HEK293 (cell line): ENCODE measurements at regions not wholly inside any gene's neighbourhood (a gene's known extent, or its start where the extent isn't known, plus 50 kb on each side); places are given as distances from the start of the nearest gene placed in this dataset.

Experiments used
- CTCF ChIA-PET: fragments of 350-600 bp; formaldehyde crosslinking; extraction: SDS; loops from one replicate; lab custom pipeline; 2021; ENCODE audit warnings: antibody characterized with exemption; lab: Yijun Ruan, JAX
- POLR2A ChIA-PET: fragments of 300-600 bp; formaldehyde crosslinking; extraction: SDS; loops from one replicate; lab custom pipeline; 2020; ENCODE audit warnings: antibody characterized with exemption, inconsistent platforms; lab: Yijun Ruan, JAX
- H3K27ac ChIP-seq: fragments of 200-500 bp; sonication (Bioruptor generic); 2 replicates; pipeline ENCODE4 v1.5.1; 2014; ENCODE audit warnings: low read depth, low read length, control low read depth, inconsistent platforms; ENCODE audit errors: extremely low read depth
- H3K36me3 ChIP-seq, 2 experiments: fragments of 200-500 bp in 1 of 2; sonication (Bioruptor generic) in 1 of 2; 1 replicate in 1 of 2; 2 replicates in 1 of 2; pipeline ENCODE4 v1.5.1; 2014 to 2017; ENCODE audit warnings: inconsistent platforms in 2 of 2, low read length in 2 of 2; ENCODE audit not compliant: control insufficient read depth in 2 of 2, insufficient read depth in 1 of 2
- H3K4me1 ChIP-seq: fragments of 200-500 bp; sonication (Bioruptor generic); 2 replicates; pipeline ENCODE4 v1.5.1; 2014; ENCODE audit warnings: mild to moderate bottlenecking, low read length, inconsistent platforms; ENCODE audit not compliant: control insufficient read depth, insufficient read depth
- H3K4me3 ChIP-seq: 2 replicates; pipeline ENCODE4 v1.5.1; 2011; ENCODE audit warnings: low read depth, mild to moderate bottlenecking, control low read depth, low read length, moderate library complexity
- H3K9me3 ChIP-seq: fragments of 200-500 bp; sonication (Bioruptor generic); 2 replicates; pipeline ENCODE4 v1.5.1; 2014; ENCODE audit warnings: low read depth, low read length, inconsistent platforms; ENCODE audit not compliant: control insufficient read depth, insufficient read depth
- BCL11B ChIP-seq: fragments of 450-650 bp; formaldehyde crosslinking; IDR thresholded peaks from 2 replicates; pipeline ENCODE4 v1.5.1; 2016; ENCODE audit warnings: low read depth, missing biosample characterization, missing genetic modification characterization
- GLI4 ChIP-seq: fragments of 450-650 bp; formaldehyde crosslinking; IDR thresholded peaks from 2 replicates; pipeline ENCODE4 v1.5.1; 2016; ENCODE audit warnings: missing biosample characterization, missing genetic modification characterization
- HOXC10 ChIP-seq: sonication (generic); formaldehyde crosslinking; IDR thresholded peaks from 2 replicates; pipeline ENCODE4 v1.8.1; 2023; ENCODE audit warnings: mild to moderate bottlenecking, missing genetic modification reagents
- INSM2 ChIP-seq: fragments of 450-650 bp; formaldehyde crosslinking; IDR thresholded peaks from 2 replicates; pipeline ENCODE4 v1.5.1; 2016; ENCODE audit warnings: missing biosample characterization, missing genetic modification characterization
- MZF1 ChIP-seq: fragments of 450-650 bp; formaldehyde crosslinking; IDR thresholded peaks from 2 replicates; pipeline ENCODE4 v1.5.1; 2017; ENCODE audit warnings: missing biosample characterization, missing genetic modification characterization, borderline replicate concordance
- OSR2 ChIP-seq: fragments of 450-650 bp; formaldehyde crosslinking; IDR thresholded peaks from 2 replicates; pipeline ENCODE4 v1.5.1; 2016; ENCODE audit warnings: missing biosample characterization, missing genetic modification characterization
- SP3 ChIP-seq: fragments of 450-650 bp; formaldehyde crosslinking; IDR thresholded peaks from 2 replicates; pipeline ENCODE4 v1.5.1; 2016; ENCODE audit warnings: missing biosample characterization, missing genetic modification characterization
- TCF7L2 ChIP-seq: IDR thresholded peaks from 2 replicates; pipeline ENCODE4 v1.6.1; 2011; ENCODE audit warnings: low read depth, mild to moderate bottlenecking, inconsistent platforms, low read length, moderate library complexity, borderline replicate concordance
- WT1 ChIP-seq: fragments of 450-650 bp; formaldehyde crosslinking; IDR thresholded peaks from 2 replicates; pipeline ENCODE4 v1.5.1; 2016; ENCODE audit warnings: missing biosample characterization, missing genetic modification characterization
- ZBTB17 ChIP-seq: fragments of 450-650 bp; formaldehyde crosslinking; IDR thresholded peaks from 2 replicates; pipeline ENCODE4 v1.5.1; 2016; ENCODE audit warnings: missing biosample characterization, missing genetic modification characterization
- ZBTB21 ChIP-seq: fragments of 450-650 bp; formaldehyde crosslinking; IDR thresholded peaks from 2 replicates; pipeline ENCODE4 v1.5.1; 2017; ENCODE audit warnings: missing biosample characterization, missing genetic modification characterization
- ZBTB48 ChIP-seq: fragments of 450-650 bp; formaldehyde crosslinking; IDR thresholded peaks from 2 replicates; pipeline ENCODE4 v1.5.1; 2016; ENCODE audit warnings: missing biosample characterization, missing genetic modification characterization
- ZBTB8A ChIP-seq: fragments of 450-650 bp; formaldehyde crosslinking; IDR thresholded peaks from 2 replicates; pipeline ENCODE4 v1.5.1; 2016; ENCODE audit warnings: missing biosample characterization, missing genetic modification characterization
- ZFP37 ChIP-seq: fragments of 450-650 bp; formaldehyde crosslinking; IDR thresholded peaks from 2 replicates; pipeline ENCODE4 v1.5.1; 2016; ENCODE audit warnings: missing biosample characterization, missing genetic modification characterization
- ZNF157 ChIP-seq: fragments of 450-650 bp; formaldehyde crosslinking; IDR thresholded peaks from 2 replicates; pipeline ENCODE4 v1.5.1; 2016; ENCODE audit warnings: missing biosample characterization, missing genetic modification characterization
- ZNF404 ChIP-seq: fragments of 450-650 bp; formaldehyde crosslinking; IDR thresholded peaks from 2 replicates; pipeline ENCODE4 v1.5.1; 2017; ENCODE audit warnings: missing biosample characterization, missing genetic modification characterization
- ZNF423 ChIP-seq: fragments of 450-650 bp; formaldehyde crosslinking; IDR thresholded peaks from 2 replicates; pipeline ENCODE4 v1.5.1; 2016; ENCODE audit warnings: missing biosample characterization, missing genetic modification characterization
- ZNF530 ChIP-seq: fragments of 450-650 bp; formaldehyde crosslinking; IDR thresholded peaks from 2 replicates; pipeline ENCODE4 v1.5.1; 2016; ENCODE audit warnings: low read depth, missing biosample characterization, missing genetic modification characterization
- ZNF549 ChIP-seq: fragments of 450-650 bp; IDR thresholded peaks from 2 replicates; pipeline ENCODE4 v1.5.1; 2018; ENCODE audit warnings: missing biosample characterization, missing genetic modification characterization, mild to moderate bottlenecking, inconsistent platforms, moderate library complexity
- ZNF629 ChIP-seq: fragments of 450-650 bp; formaldehyde crosslinking; IDR thresholded peaks from 2 replicates; pipeline ENCODE4 v1.5.1; 2017; ENCODE audit warnings: missing biosample characterization, missing genetic modification characterization
- ZNF707 ChIP-seq: fragments of 450-650 bp; formaldehyde crosslinking; IDR thresholded peaks from 2 replicates; pipeline ENCODE4 v1.5.1; 2016; ENCODE audit warnings: missing biosample characterization, missing genetic modification characterization
- ZNF76 ChIP-seq: fragments of 450-650 bp; formaldehyde crosslinking; IDR thresholded peaks from 2 replicates; pipeline ENCODE4; 2016; ENCODE audit warnings: low read depth, missing biosample characterization, missing genetic modification characterization, borderline replicate concordance
- ZNF792 ChIP-seq: fragments of 450-650 bp; formaldehyde crosslinking; IDR thresholded peaks from 2 replicates; pipeline ENCODE4 v1.5.1; 2016; ENCODE audit warnings: missing biosample characterization, missing genetic modification characterization
- ZSCAN5A ChIP-seq: fragments of 450-650 bp; formaldehyde crosslinking; IDR thresholded peaks from 2 replicates; pipeline ENCODE4 v1.5.1; 2016; ENCODE audit warnings: missing biosample characterization, missing genetic modification characterization
- TF ChIP-seq, protein P1 (sequence below): fragments of 450-650 bp; formaldehyde crosslinking; IDR thresholded peaks from 2 replicates; pipeline ENCODE4 v1.5.1; 2016; ENCODE audit warnings: missing biosample characterization, missing genetic modification characterization
- TF ChIP-seq, protein P2 (sequence below): fragments of 450-650 bp; formaldehyde crosslinking; IDR thresholded peaks from 2 replicates; pipeline ENCODE4 v1.5.1; 2016; ENCODE audit warnings: missing biosample characterization, missing genetic modification characterization

DNA sequence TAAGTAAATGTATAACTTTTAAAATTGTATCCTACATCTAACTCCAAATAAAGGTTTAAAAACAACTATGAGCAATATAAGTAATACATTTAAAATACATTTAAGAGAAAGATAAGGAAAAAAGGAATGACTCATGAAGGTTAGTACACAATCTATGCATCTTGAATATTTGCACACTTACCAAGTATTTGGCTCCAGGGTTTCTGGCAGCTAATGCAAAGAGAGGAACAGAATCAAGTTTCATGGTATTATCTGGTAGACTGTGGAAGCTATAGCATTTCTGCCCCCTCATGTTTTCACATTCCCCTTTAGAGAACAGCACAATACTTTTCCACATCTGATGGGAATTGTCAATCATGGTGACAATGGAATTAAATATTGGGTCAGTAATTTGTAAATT, 132.1 kb downstream of the COX7C start:
- H3K36me3 ChIP-seq: no peaks in the 10 kb centered on the region
- H3K27ac ChIP-seq: no peak overlapping the region
- CTCF ChIA-PET: no interaction called here
- POLR2A ChIA-PET: no interaction called here
- no peaks in the 10 kb centered on the region for H3K4me1 ChIP-seq
- no peaks in the 10 kb centered on the region for H3K9me3 ChIP-seq
- H3K4me3 ChIP-seq: no peak overlapping the region
- TF ChIP-seq ZSCAN5A (no peak), ZNF404 (tag by site-specific recombination) (no peak), ZNF707 (tag by site-specific recombination) (no peak), ZNF76 (tag by site-specific recombination) (no peak), GLI4 (tag by site-specific recombination) (no peak), ZNF792 (no peak)

GRCh38 chr5:86756839-86757238, 139.1 kb downstream of the COX7C start:
- POLR2A ChIA-PET: no interaction called here
- H3K9me3 ChIP-seq: no peaks in the 10 kb centered on the region
- no peak overlapping the region for H3K27ac ChIP-seq
- H3K36me3 ChIP-seq: no peaks in the 10 kb centered on the region
- TF ChIP-seq TCF7L2 (no peak), INSM2 (tag by site-specific recombination) (no peak)
- TF ChIP-seq, protein P1, sequence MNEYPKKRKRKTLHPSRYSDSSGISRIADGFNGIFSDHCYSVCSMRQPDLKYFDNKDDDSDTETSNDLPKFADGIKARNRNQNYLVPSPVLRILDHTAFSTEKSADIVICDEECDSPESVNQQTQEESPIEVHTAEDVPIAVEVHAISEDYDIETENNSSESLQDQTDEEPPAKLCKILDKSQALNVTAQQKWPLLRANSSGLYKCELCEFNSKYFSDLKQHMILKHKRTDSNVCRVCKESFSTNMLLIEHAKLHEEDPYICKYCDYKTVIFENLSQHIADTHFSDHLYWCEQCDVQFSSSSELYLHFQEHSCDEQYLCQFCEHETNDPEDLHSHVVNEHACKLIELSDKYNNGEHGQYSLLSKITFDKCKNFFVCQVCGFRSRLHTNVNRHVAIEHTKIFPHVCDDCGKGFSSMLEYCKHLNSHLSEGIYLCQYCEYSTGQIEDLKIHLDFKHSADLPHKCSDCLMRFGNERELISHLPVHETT: no peak
- H3K4me3 ChIP-seq: no peak overlapping the region
- no peaks in the 10 kb centered on the region for H3K4me1 ChIP-seq
- CTCF ChIA-PET: interaction anchor here (1.0 kb wide), 1 partner anchor 11 kb away, joined by 3 read pairs; no protein-coding TSS in a partner anchor

DNA sequence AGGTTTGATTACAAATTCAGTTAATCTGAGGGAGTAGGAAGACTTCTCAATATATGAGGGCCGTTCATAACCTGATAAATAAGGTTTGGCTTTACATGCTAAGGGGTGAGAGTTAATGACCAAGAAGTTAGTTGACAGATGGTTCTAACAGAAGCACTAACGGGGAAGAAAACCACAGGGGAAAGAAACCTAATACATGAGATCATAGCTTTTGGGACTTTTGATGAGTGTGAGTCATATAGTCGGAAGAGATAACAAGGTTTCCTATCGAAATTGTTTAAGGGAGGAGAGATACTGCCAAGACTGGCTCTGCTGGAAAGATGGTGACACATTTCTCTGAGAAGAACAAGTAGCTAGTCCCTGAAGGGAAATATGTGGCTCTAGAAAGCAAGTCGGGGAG, 140.1 kb downstream of the COX7C start:
- ChIA-PET CTCF (interaction anchor here (0.7 kb wide), 1 partner anchor 21 kb away, joined by 4 read pairs; no protein-coding TSS in a partner anchor), POLR2A (no interaction called here)
- Histone ChIP-seq H3K4me3 (no peak overlapping the region), H3K27ac (no peak overlapping the region), H3K9me3 (no peaks in the 10 kb centered on the region), H3K36me3 (no peaks in the 10 kb centered on the region), H3K4me1 (no peaks in the 10 kb centered on the region)
- TF ChIP-seq WT1 (tag by site-specific recombination) (0 out of 2 replicates have a peak, but pooled peaks have one; percentile 20), ZNF530 (no peak), MZF1 (no peak), ZNF157 (tag by site-specific recombination) (no peak), ZNF629 (tag by site-specific recombination) (peak; percentile 52; the same call in 1 of the 2 replicates), BCL11B (tag by site-specific recombination) (no peak), ZNF423 (tag by site-specific recombination) (no peak), ZBTB17 (tag by site-specific recombination) (no peak), ZFP37 (peak; percentile 51; the same call in 1 of the 2 replicates), ZBTB8A (tag by site-specific recombination) (no peak), ZBTB48 (tag by site-specific recombination) (peak; percentile 44; the same call in 1 of the 2 replicates), OSR2 (tag by site-specific recombination) (peak; percentile 47), ZNF549 (tag by site-specific recombination) (no peak), ZBTB21 (peak; percentile 68), HOXC10 (CRISPR knock-in tag) (no peak), SP3 (tag by site-specific recombination) (peak; percentile 32; the same call in 1 of the 2 replicates)
- TF ChIP-seq, protein P2, sequence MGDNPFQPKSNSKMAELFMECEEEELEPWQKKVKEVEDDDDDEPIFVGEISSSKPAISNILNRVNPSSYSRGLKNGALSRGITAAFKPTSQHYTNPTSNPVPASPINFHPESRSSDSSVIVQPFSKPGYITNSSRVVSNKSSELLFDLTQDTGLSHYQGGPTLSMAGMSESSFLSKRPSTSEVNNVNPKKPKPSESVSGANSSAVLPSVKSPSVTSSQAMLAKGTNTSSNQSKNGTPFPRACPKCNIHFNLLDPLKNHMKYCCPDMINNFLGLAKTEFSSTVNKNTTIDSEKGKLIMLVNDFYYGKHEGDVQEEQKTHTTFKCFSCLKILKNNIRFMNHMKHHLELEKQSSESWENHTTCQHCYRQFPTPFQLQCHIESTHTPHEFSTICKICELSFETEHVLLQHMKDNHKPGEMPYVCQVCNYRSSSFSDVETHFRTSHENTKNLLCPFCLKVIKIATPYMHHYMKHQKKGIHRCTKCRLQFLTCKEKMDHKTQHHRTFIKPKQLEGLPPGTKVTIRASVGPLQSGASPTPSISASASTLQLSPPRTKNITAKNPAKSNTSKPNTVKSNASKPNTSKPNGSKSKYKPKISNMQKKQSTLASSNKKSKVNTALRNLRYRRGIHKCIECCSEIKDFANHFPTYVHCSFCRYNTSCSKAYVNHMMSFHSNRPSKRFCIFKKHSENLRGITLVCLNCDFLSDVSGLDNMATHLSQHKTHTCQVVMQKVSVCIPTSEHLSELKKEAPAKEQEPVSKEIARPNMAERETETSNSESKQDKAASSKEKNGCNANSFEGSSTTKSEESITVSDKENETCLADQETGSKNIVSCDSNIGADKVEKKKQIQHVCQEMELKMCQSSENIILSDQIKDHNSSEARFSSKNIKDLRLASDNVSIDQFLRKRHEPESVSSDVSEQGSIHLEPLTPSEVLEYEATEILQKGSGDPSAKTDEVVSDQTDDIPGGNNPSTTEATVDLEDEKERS (tag by site-specific recombination): 0 out of 2 replicates have a peak, but pooled peaks have one; percentile 10
